MM.1S (cell line): ENCODE measurements at regions not wholly inside any gene's neighbourhood (a gene's known extent, or its start where the extent isn't known, plus 50 kb on each side); places are given as distances from the start of the nearest gene placed in this dataset.

Experiments used
- DNase-seq: peaks from one replicate; pipeline ENCODE4 v3.0.0-alpha.2; 2015
- H2AFZ ChIP-seq: fragments of 300-600 bp; sonication (generic); 2 replicates; pipeline ENCODE4 v1.6.0; 2016; ENCODE audit warnings: antibody characterized with exemption, low read length
- H3F3A ChIP-seq: fragments of 300-600 bp; sonication (generic); 2 replicates; pipeline ENCODE4 v1.6.1; 2016; ENCODE audit warnings: mild to moderate bottlenecking, antibody characterized with exemption, low read length, moderate library complexity, mixed read lengths; ENCODE audit not compliant: insufficient read depth
- H3K27ac ChIP-seq: fragments of 300-600 bp; sonication (generic); 2 replicates; pipeline ENCODE4 v1.5.1; 2016; ENCODE audit warnings: mild to moderate bottlenecking, low read length
- H3K27me3 ChIP-seq: fragments of 300-600 bp; sonication (generic); replicated peaks from 2 replicates; pipeline ENCODE4 v1.6.0; 2016; ENCODE audit warnings: low read length; ENCODE audit not compliant: insufficient read depth
- H3K36me3 ChIP-seq: fragments of 300-600 bp; sonication (generic); replicated peaks from 2 replicates; pipeline ENCODE4 v1.6.1; 2016; ENCODE audit warnings: mild to moderate bottlenecking, low read length, mixed read lengths; ENCODE audit not compliant: insufficient read depth
- H3K4me1 ChIP-seq: fragments of 300-600 bp; sonication (generic); 2 replicates; pipeline ENCODE4 v1.6.1; 2016; ENCODE audit warnings: low read length, mixed read lengths
- H3K4me2 ChIP-seq: fragments of 300-600 bp; sonication (generic); 2 replicates; pipeline ENCODE4 v1.6.0; 2016; ENCODE audit warnings: low read depth, low read length
- H3K4me3 ChIP-seq: fragments of 300-600 bp; sonication (generic); 2 replicates; pipeline ENCODE4 v1.5.1; 2016; ENCODE audit warnings: low read length, mixed read lengths
- H3K79me2 ChIP-seq: fragments of 300-600 bp; sonication (generic); 2 replicates; pipeline ENCODE4 v1.6.1; 2016; ENCODE audit warnings: mixed run types, low read length, mixed read lengths
- H3K9ac ChIP-seq: fragments of 300-600 bp; sonication (generic); 2 replicates; pipeline ENCODE4 v1.6.1; 2016; ENCODE audit warnings: low read length, mixed read lengths
- H3K9me2 ChIP-seq: fragments of 300-600 bp; sonication (generic); replicated peaks from 2 replicates; pipeline ENCODE4 v1.6.1; 2016; ENCODE audit warnings: mild to moderate bottlenecking, low read length, mixed read lengths; ENCODE audit not compliant: insufficient read depth
- H3K9me3 ChIP-seq: fragments of 300-600 bp; sonication (generic); replicated peaks from 2 replicates; pipeline ENCODE4 v1.6.1; 2016; ENCODE audit warnings: mild to moderate bottlenecking, low read length, mixed read lengths; ENCODE audit not compliant: insufficient read depth
- H4K20me1 ChIP-seq: fragments of 300-600 bp; sonication (generic); 2 replicates; pipeline ENCODE4 v1.6.1; 2016; ENCODE audit warnings: mild to moderate bottlenecking, low read length, moderate library complexity, mixed read lengths; ENCODE audit not compliant: insufficient read depth
- CTCF ChIP-seq: fragments of 300-600 bp; sonication (generic); IDR thresholded peaks from 2 replicates; pipeline ENCODE4 v1.5.1; 2016; ENCODE audit warnings: antibody characterized with exemption, low read length, mixed read lengths
- EZH2 ChIP-seq: fragments of 300-600 bp; sonication (generic); optimal IDR thresholded peaks from 2 replicates; pipeline ENCODE3; 2017; ENCODE audit warnings: low read depth, mild to moderate bottlenecking, antibody characterized with exemption, low read length, mixed read lengths
- EZH2phosphoT487 ChIP-seq: fragments of 300-600 bp; sonication (generic); IDR thresholded peaks from 2 replicates; pipeline ENCODE4 v1.6.1; 2018; ENCODE audit warnings: antibody characterized with exemption, low read length

DNA sequence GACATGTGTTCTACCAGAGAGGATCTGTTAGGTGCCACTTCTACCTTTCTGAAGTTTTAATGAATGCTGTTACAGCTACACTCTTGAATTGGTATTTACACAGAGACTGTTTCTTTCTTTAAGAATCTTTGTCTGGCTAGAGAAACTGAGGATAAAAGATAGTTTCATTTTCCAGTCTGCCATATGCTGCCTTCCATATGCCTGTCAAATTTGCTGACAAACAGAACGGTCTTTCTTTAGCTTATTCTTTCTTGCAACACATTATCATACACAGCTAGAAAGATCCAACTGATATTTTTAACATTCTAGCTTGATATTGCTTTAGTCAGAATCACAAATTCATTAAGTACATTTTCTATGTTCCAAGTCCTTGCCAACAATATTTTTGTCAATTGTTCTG is 409.8 kb upstream of the CELF4 start:
- Histone ChIP-seq H3K27me3 (no peaks in the 10 kb centered on the region), H3K79me2 (no peaks in the 10 kb centered on the region), H3K4me2 (no peak overlapping the region), H3K9me3 (no peaks in the 10 kb centered on the region), H3K9me2 (no peaks in the 10 kb centered on the region), H3K9ac (no peak overlapping the region), H3K27ac (no peak overlapping the region), H3K36me3 (no peaks in the 10 kb centered on the region), H2AFZ (no peak overlapping the region), H4K20me1 (no peaks in the 10 kb centered on the region), H3K4me1 (no peaks in the 10 kb centered on the region), H3F3A (no peaks in the 10 kb centered on the region), H3K4me3 (no peak overlapping the region)
- TF ChIP-seq EZH2phosphoT487 (no peak), CTCF (no peak), EZH2 (no peak)
- no peak for DNase-seq

GRCh38 chr18:37967261-37967660 is 401.7 kb upstream of the CELF4 start:
- Histone ChIP-seq H3F3A (no peaks in the 10 kb centered on the region), H3K79me2 (no peaks in the 10 kb centered on the region), H3K4me1 (no peaks in the 10 kb centered on the region), H3K9me2 (no peaks in the 10 kb centered on the region), H3K4me2 (no peak overlapping the region), H3K27ac (no peak overlapping the region), H3K9me3 (no peaks in the 10 kb centered on the region), H3K27me3 (no peaks in the 10 kb centered on the region), H3K9ac (no peak overlapping the region), H3K4me3 (no peak overlapping the region), H3K36me3 (no peaks in the 10 kb centered on the region), H2AFZ (no peak overlapping the region), H4K20me1 (no peaks in the 10 kb centered on the region)
- TF ChIP-seq CTCF (no peak), EZH2phosphoT487 (no peak), EZH2 (no peak)
- no peak for DNase-seq

DNA sequence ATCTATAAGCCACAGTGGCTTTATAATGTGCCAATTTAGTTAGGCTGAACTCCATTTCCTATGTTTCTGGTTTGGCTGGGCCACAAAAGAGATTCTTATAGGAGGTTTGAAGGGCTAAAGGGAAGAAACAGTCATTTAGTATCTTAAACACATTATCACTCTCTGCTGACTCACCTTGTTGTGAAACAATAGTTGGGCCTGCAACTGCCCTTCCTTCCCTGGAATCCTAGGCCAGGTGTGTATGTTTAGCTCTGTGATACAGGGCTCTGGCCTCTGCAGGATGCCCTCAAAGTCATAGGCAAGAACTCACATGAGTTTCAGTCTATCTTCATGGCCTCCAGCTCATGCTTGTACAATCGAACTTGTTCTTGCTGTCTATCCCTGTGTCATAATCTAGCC is 400.0 kb upstream of the CELF4 start:
- H4K20me1 ChIP-seq, result no peaks in the 10 kb centered on the region
- DNase-seq, result no peak
- no peaks in the 10 kb centered on the region for H3K27me3 ChIP-seq
- no peak overlapping the region for H3K4me2 ChIP-seq
- H3K9ac ChIP-seq, result no peak overlapping the region
- H3K27ac ChIP-seq, result no peak overlapping the region
- no peak overlapping the region for H3K4me3 ChIP-seq
- H3K9me2 ChIP-seq, result no peaks in the 10 kb centered on the region
- H3F3A ChIP-seq, result no peaks in the 10 kb centered on the region
- no peak overlapping the region for H2AFZ ChIP-seq
- no peaks in the 10 kb centered on the region for H3K79me2 ChIP-seq
- H3K4me1 ChIP-seq, result no peaks in the 10 kb centered on the region
- no peaks in the 10 kb centered on the region for H3K36me3 ChIP-seq
- no peak for TF ChIP-seq EZH2
- TF ChIP-seq EZH2phosphoT487, result no peak
- no peak for TF ChIP-seq CTCF
- H3K9me3 ChIP-seq, result no peaks in the 10 kb centered on the region
